ENCODE measurements at regions not wholly inside any gene's neighbourhood (a gene's known extent, or its start where the extent isn't known, plus 50 kb on each side); places are given as distances from the start of the nearest gene placed in this dataset.
"Not testable (repeated sequence)": the region's sequence is repeated elsewhere in the genome, so short reads cannot be mapped to it uniquely, and the experiment has no call there.

DNA sequence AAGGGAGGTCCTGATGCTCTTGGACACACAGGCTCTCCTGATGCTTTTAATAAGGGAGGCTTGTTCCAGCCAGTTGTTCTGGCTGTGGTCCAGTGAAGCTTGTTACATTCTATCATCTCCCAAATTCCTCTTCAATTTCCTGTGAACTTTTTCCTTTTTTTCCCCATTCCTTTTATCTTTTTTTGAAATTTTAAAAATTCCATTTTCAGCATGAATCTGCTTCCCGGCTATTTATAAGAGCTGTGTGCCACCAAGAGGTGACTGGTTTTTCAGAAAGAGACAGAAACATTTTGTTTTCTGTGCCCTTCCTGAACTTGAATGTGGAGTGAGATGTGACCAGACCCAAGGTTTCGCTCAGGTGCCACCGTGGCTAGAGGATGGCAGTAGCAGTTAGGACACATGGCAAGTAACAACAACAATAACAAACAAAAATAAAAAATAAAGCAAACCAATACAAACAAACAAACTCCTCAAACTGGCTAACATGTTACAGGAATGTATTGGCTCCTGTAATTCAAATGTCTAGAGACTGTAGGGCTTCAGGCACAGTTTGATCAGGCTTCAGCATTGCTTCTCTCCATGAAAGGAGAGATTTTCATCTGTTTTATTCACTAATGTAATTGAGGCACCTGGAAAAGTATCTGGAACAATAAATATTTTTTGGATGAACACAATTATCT lies 121.1 kb downstream of the BOD1 start:
- DNase-seq, result no peak

DNA sequence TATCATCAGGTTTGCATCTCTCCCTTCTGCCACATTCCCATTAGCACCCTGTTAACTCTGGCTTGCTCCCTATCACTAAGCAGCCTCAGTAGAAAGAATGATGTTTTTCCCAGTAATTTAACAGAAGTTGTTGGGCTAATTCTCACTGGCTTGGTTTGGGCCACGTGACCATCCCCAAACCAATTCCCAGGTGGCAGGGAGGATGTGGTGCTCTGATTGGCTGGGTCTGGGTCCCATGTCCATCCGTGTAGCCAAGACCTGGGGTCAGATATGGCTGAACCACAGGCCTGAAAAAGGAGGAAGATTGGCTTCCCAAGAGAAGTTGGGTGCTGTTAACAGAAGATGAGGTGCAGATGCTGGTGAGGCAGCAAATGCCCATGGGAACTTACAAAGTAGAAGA lies 122.0 kb downstream of the BOD1 start:
- DNase-seq, result no peak

DNA sequence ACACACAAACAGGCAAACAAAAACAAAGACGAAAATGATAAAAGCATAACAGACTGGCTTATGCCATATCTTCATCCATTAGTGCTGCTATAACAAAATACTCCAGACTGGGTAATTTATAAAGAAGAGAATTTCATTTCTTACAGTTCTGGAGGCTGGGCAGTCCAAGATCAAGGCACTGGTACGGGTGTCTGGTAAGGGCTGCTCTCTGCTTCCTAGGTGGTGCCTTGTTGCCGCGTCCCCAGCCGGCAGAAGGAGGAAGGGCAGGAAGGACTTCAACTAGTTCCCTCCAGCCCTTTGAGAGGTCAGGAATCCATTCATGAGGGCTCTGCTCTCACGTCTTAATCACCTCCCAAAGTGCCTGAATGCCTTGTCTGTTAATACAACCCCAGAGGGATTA lies 122.6 kb downstream of the BOD1 start:
- no peak for DNase-seq

DNA sequence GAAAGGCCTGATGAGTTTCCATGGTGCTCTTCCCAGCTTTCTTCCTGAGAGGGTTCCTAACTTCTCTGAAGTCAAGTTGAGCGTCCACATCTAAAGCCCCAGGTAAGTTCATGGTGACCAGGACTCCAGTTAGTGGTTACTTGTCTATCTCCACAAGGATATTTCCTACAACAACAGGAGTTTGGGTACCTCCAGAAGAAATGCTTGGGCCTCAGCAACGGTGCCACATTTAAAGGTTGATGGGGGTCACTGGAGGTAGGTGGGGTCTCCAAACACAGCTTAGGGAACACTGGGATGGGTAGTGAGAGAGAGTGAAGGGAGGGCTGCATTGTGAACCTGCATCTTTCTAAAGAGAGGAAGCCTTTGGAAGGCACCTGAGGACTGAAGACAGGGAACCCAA lies 123.4 kb downstream of the BOD1 start:
- no peak for DNase-seq

DNA sequence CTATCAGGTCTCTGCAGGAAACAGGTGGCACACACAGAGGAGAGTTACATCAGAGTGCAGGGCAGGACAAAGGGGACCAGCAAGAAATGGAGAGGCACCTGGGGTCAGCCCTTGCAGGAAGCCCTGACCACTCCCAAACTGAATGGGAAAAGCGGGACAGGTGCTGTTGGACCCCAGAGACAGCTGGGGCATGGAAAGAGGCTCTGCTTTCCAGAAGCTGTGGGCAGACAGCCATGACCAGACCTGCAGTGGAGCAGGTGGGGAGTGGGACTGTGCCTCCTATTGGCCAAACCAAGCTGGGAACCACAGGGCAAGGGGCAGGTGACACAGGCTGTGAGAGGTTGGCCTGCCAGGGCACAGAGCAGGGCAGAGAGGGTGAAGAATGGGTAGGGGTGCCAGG lies 125.8 kb downstream of the BOD1 start:
- DNase-seq, result no peak

DNA sequence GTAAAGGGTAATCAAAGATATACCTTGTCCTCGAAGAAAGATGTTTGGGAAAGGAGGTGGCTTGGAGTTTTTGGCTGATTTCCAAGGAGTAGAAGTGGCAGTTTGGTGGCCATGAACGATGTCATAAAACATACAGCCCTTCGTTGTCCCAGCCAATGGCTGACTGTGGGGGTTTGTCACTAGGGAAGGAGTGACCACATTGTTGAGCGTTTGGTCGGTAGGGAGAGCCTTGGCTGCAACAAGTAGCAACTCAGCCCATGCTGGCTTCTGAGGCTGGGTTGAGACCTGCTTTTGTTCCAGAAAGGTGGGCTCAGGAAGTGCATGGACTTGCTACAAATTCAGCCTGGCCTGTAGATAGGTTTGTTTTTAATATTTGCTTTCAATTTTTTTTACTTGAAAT lies 128.3 kb downstream of the BOD1 start:
- DNase-seq, result no peak

DNA sequence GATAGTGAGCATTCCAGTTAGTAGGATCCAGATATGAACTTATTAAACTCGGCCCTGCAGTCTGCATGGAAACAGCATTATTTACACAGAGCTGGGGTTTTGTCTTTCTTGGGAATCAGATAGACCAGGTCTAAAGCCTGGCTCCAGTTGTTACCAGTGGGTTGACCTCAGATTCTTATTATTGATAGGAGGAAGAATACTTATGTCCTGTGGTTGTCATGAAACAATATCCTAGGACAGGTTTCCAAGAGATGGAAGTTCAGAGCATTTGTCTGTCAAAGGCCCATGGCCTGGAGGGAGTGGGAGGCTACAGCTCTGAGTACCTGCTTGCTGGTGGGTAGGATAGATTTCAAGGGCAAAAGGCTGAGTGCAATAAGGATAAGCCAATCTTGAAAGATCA lies 129.2 kb downstream of the BOD1 start:
- no peak for DNase-seq

DNA sequence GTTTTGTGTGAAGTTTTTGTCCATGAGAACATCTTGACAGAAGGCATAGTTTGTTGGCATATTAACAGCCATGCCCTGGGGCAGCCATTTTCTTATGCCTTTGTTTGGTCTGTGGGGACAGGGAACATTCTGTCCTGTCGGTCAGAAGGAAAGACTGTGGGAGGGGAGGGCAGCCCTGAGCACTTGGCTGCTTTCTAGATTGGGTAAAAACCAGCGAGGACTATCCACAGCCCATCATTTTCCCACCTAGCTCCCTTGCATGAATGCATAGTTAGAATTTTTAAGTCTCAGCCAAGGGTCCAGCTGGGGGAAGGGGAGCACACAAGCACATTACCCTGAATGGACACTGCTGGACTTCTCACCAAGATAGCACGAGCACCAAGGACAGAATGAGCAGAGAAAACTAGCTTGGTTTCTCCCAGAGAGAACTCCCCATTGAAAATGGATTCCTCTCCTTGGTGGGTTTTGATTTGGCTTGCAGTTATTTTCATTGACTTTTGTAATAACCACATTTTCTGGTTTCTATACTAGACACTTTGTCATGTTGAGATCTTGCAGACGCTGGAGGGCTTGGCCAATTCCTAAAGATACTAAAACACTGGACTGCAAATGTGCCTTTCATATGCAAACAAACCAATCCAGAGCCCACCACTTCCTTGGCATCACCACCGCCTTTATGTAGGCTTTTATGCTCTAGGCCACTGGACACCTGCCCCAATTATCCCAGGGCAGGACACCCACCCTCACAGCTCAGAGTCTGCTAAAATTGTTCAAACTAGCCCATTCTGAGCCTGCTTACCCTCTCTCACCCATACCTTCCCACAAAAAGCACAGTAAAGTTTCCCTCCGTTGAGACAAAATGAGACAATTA lies 129.9 kb downstream of the BOD1 start:
- DNase-seq, result no peak

DNA sequence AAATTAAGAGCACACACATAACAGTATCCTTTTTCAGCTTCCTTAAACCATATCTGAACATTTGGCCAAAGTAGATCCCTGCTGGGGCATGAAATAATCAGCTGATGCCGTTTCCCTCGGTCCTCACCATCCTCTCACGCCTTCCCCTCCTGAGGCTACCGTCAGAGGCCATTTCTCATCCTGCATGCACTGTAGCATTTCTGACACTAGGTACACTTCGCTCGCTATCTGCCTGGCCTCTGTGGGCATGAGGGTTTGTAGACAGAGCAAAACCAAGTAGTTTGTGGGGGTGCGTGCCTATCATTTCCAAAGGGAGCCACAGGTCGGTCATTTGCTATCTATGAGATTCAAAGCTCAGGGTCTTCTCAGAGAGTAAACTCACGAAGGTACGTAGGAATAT lies 131.9 kb downstream of the BOD1 start:
- no peak for DNase-seq

DNA sequence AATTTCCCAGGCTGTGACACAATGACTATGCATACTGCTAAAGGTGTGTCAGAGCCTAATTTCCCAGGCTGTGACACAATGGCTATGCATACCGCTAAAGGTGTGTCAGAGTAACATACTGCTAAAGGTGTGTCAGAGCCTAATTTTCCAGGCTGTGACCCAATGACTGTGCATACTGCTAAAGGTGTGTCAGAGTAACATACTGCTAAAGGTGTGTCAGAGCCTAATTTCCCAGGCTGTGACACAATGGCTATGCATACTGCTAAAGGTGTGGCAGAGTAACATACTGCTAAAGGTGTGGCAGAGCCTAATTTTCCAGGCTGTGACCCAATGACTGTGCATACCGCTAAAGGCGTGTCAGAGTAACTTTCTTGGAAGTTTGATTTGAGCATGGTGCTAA lies 132.9 kb downstream of the BOD1 start:
- not testable (repeated sequence) for DNase-seq

DNA sequence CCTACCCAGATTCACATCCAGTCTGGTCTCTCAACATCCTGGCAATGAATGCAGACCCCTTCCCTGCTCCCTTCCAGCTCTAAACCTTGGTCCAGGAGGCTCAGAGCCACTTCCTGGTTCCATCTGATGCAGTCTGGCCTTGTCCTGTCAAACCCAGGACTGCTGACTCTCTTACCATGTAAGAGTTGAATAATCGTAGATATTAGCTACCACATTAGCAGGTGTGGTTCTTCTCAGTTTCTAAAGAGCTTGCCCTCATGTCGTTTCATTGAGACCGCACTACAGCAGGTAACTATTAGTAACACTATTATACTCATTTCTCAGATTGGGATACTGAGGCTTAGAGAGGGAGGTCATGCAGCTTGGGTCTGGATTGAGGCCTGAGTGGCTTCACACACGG lies 133.3 kb downstream of the BOD1 start:
- DNase-seq, result no peak

DNA sequence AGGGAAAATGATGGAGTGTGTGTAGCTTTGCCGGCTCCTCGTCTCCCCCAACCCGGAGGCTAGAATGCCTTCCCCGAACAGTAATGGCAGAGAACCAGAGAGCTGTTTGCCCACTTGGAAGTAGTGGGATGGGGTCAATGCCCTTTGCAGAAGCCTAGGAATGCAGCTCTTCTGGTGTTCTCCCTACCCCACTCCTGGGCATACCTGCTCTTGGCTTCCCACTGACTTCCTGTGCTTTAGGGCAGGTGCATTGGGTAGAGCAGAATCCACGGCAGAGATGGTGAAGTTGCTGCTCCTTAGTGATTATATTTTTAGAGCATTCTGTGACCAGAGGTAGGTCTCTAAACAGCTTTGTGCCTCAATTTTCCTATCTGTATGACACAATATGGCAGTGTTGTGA lies 134.6 kb downstream of the BOD1 start:
- no peak for DNase-seq

DNA sequence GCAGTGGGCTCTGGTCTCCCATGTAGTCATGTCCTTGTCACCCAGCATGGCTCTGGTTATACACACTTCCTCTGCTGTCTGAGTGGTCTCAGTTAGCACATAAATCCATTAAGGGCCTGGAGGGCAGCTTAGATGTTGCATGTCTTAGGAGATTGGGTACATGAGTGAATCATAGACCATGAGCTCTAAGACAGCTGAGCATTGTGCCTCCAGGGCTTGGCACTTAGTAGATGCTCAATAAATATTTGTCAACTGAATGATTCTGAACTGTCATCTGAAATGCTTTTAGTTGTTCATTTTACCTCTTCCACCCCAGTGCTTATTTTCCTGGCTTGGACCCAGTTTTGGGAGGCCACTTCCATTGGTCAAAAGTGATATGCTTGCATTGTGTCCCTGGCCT lies 135.6 kb downstream of the BOD1 start:
- no peak for DNase-seq

DNA sequence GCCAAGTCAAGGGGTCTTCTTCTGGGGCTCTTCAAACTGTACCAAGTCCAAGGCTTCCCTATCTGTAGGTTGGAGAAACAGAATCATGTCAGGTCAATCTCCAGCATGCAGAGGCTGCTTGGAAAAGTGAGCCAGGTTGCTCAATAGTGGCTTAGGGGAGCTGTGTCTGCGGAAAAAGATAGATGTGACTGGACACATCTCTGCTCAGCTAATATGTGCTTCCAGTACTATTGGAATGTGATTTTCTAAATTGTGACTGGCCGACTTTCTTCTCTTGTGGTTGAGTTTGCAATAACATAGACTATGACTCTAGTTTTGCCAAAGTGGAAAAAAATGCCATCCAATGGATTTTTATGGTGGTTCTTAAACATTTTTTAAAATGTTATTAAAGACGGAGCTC lies 136.7 kb downstream of the BOD1 start:
- no peak for DNase-seq

DNA sequence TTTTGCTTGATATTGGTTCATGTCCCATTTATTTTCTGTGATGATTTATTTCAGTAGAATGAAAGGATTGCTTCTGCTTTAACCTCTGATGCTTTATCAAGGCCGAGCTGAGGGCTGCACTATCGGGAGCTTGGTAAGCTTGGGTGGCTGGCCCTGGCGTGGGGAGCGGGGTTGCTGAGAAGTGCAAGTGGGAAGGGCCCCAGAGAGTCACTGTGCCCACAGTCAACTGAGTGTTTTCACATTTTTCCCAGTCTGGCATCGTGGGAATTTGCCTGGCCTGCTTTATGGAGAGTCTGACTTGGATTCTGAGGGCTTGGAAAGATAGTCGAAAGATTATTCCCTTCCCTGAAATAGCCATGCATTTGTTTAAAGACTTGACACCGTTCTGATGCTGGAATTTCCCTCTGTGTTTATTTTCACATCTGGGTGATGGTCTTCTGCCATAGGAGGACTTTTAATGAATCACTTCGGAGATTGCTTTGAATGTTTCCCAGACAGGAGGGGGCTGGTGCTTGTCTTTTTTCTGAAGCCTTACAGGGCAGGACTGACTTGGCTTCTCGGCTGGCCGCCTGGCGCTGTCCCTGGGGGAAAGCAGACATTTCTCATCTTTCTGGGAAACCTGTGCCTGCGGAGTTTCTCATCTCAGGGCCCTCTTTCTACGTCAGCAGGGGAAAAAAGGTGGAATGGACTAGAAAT lies 139.0 kb downstream of the BOD1 start:
- no peak for DNase-seq

DNA sequence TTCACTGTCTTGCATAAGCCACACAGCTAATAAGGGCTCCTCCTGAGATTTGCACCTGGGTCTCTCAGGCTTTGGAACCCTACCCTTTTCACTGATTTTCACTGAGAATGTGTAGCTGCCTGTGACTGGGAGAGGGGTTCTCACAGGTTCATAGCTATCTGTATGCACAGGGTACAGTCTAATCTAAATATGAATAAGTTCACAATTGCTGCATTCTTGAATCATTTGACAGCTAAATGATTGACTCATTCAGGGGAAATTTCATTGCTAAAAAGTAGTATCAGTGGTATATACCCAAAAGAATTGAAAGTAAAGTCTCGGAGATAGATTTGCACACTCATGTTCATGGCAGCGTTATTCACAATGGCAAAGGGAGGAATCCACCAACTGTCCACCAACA lies 140.7 kb downstream of the BOD1 start:
- DNase-seq, result no peak

DNA sequence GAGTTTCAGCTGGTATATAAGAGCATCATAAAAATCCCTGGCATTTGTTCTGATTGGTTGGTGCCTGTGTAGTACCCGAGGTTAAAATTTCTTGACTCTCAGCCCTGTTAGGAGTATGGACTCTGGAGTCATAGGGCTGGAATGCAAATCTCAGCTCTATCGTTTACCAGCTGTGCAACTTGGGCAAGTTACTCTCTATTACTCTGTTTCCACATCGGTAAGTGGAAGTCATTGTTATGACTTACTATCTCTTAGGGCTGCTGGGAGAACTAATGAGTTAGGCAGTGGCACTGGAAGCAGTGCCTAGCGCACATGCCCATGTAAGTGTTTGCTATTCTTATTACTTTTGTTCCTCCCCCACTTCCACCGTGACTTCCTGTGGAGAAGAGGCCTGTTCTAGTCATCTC lies 141.6 kb downstream of the BOD1 start:
- no peak for DNase-seq

DNA sequence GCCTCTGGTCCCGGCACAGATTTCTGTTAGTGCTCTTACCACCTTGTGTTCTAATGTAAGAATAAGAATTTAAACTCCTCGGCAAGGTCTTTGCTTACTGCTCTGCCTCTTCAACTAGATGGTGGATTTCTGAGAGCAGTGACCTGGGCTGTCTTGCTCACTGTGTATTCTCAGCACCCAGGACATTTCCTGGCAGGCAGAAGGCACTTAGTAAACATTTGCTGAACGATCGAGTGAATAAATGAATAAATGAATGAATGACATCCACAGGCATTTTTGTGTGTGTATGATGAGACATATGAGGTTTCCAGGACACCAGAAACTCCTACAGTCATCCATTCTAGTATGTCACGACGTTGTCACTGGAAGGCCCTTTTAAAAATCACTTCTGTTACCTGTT lies 143.2 kb downstream of the BOD1 start:
- DNase-seq, result no peak

DNA sequence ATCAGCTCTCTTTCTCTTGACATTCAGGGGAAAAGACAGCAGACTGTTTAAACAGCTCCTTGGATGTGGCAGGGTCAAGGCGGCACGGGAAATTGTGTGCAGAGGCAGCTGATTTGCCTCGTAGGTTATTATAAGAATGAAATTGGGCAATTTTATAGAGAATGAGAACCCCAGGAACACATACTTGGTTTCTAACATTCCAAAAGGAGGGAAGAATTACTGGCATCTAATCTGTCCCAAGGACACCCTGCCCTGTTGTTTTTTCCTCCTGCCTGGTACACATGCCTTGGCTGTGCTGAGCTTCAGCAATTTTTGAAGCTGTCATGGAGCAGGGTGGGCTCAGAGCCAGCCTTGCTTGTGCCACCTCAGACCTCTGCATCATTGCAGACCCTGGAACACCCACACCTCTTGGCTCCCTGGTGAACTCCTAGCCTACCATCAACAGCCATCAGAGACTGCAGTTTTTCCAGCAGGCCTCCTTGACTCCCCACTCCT lies 143.6 kb downstream of the BOD1 start:
- no peak for DNase-seq

DNA sequence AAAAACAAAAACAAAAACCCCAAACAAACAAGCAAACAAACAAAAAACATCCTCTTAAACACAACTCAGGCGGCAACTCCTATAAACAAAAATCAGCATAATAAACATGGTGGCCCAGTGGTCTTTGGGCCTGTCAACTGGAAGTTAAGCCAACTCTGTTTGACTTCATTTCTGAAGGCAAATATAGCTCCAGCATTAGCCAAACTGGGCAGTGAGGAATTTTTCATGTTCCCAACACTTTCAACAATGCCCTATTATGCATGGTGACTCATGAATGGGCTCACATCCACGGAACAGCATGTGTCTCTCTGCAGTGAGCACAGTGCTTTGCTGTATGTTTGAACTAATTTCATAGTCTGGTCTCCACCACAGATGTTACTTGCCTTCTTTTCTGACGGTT lies 143.9 kb upstream of the STC2 start:
- DNase-seq, result no peak

DNA sequence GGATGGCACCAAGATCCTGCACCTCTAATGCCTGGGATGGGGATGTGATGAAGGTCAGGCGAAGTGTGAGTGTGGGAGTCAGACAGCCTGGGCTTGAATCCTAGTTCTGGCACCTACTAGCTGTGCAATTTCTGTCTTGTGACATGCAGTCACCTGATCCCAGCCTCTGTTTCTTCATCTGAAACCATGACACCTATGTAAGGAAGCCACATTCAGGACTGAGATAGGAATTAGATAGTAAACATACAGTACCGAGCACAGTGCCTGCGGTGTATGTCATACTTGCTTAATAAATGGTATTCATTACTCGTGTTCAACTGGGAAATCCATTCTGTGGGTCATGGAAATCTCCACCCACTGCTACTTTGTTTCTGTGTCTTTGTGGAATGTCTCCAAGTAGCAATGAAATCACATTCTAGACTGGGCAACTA lies 140.6 kb upstream of the STC2 start:
- DNase-seq, result no peak

DNA sequence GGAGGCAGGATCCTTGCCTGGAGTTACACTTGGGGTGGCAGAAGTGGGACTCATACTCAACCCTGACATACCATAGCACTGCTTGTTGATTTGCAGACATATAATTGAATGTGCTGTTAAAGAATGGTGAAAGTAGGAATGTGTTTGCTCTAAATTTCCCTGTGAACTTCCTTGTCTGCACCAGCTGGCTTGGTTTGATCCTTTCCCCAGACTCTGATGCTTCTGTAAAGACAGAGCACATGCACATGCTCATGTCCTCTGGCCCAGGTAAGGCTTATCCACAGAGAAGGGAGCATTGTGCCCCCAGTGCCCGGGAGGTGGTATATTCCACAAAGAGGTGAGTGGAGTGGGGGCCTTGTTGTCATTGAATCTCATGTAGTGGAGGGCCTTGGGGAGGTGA lies 138.0 kb upstream of the STC2 start:
- no peak for DNase-seq

DNA sequence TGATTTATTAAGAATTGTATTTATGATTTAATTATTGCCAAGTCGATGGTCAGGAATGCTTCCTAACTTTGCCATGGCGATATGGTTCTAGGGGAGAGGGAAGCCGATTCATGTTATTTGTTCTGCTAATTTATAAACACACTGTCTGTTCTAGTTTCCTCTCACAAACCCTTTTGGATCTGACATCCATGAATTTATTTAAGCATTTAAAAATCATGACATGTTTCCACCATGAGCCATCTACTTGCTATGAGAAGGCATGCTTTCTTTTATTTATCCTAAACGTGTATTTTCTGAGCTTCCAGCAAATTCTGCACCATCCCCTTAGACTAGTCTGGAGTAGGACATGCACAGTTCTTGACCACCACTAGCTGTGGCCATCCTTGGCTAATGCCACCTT lies 136.6 kb upstream of the STC2 start:
- DNase-seq, result no peak
